Large intestine (tissue), 3 donors: ENCODE measurements at regions not wholly inside any gene's neighbourhood (a gene's known extent, or its start where the extent isn't known, plus 50 kb on each side); places are given as distances from the start of the nearest gene placed in this dataset.

ENCODE experiments used
- DNase-seq, 2 donors: peaks; one replicate each; pipeline versions ENCODE4 v3.0.0 to v3.0.0-alpha.2; 2013
- H3K27ac ChIP-seq: one replicate; pipeline ENCODE4 v1.5.1; 2013; ENCODE audit warnings: low read length
- H3K27me3 ChIP-seq: 2 replicates; pipeline ENCODE4 v1.6.1; 2013; ENCODE audit warnings: low read length; ENCODE audit not compliant: control insufficient read depth, insufficient read depth
- H3K36me3 ChIP-seq: 2 replicates; pipeline ENCODE4 v1.6.1; 2013; ENCODE audit warnings: low read length; ENCODE audit not compliant: control insufficient read depth, insufficient read depth
- H3K4me1 ChIP-seq: one replicate; pipeline ENCODE4 v1.6.1; 2013; ENCODE audit warnings: low read length; ENCODE audit not compliant: control insufficient read depth, insufficient read depth
- H3K4me3 ChIP-seq: one replicate; pipeline ENCODE4 v1.5.1; 2013; ENCODE audit warnings: low read length
- H3K9me3 ChIP-seq: one replicate; pipeline ENCODE4 v1.6.1; 2013; ENCODE audit warnings: mild to moderate bottlenecking, low read depth, low read length, moderate library complexity; ENCODE audit not compliant: control insufficient read depth
- WGBS: methylation state at CpG from one replicate; pipeline ENCODE4 v1.1.5; 2013; ENCODE audit warnings: low lambda C conversion rate; ENCODE audit not compliant: insufficient coverage; 5-methylcytosine and 5-hydroxymethylcytosine counted together

DNA sequence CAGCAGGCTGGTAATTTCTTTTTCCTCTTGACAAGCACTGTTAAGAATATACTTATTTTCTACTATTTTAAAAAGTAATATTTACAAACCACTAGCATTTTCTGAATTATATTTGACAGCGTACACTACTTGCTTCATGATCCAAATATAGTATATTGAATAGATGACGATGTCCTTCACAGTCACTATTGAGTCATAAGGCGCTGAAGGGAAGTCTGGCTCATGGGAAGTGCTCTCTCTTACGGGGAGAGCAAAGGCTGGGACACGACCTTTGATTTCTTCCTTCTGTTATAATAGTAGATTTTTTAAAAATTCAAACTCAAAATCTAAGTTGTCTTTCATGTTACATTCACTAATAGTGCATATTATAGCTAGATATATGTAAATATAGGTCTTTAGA is 357.1 kb downstream of the SOCS6 start:
- no peak overlapping the region for H3K27ac ChIP-seq
- WGBS: 60% methylated on average over 1 of the region's 5 CpGs
- H3K4me3 ChIP-seq: no peak overlapping the region
- H3K4me1 ChIP-seq: no peaks in the 10 kb centered on the region
- H3K36me3 ChIP-seq: no peaks in the 10 kb centered on the region
- peaks cover 3% of the 10 kb centered on the region for H3K9me3 ChIP-seq
- no peak for DNase-seq
- no peaks in the 10 kb centered on the region for H3K27me3 ChIP-seq

DNA sequence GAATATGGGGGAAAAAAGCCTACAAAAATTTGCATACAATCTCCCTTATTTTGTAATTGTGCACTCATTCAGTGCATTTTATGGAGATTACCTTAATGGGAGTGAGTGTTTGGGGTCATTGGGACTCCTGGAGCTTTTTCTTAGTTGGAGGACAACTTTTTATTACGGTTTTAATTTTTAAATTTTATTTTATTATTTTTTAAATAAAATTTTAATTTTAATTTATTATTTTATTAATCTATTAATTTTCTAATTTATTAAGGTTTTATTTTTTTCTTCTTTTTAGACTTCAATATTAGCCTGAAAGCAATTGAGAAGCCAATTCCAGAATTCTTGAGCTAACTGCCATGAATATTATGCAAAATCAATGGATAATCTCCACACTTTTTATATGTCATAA is 355.0 kb downstream of the SOCS6 start:
- Histone ChIP-seq H3K4me1 (no peaks in the 10 kb centered on the region), H3K36me3 (no peaks in the 10 kb centered on the region), H3K27ac (no peak overlapping the region), H3K27me3 (no peaks in the 10 kb centered on the region), H3K4me3 (no peak overlapping the region), H3K9me3 (no peaks in the 10 kb centered on the region)
- 91% methylated on average over 1 of the region's 1 CpG for WGBS
- no peak for DNase-seq

DNA sequence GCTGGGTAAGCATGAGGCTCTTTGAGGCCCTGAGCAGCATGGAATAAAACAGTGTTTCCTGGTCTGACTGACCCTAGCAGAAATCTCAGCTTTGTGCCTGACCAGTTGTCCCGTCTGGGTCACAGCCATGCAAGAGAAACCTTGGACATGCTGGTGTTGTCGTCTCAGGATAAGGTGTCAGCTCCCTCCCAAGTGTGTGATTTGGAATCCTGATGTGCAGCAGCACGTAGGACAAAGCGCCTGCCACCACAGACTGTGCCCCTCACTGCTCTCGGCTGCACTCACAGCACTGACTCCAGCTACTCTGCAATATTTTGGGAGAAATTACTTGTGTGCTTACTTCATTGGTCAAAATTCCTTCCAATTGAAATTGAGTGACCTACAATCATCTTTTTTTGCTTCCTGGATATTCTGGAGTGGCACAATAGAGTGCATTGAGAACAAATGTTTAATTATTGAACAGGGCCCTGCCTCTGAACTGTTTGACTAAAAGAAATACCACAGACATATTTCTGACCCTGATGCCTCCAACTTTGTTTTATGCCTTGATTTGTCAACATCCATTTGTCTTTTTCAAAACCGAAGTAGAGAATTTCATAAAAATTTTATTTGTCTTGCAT is 352.4 kb downstream of the SOCS6 start:
- no peaks in the 10 kb centered on the region for H3K27me3 ChIP-seq
- no peaks in the 10 kb centered on the region for H3K36me3 ChIP-seq
- H3K27ac ChIP-seq: no peak overlapping the region
- no peaks in the 10 kb centered on the region for H3K4me1 ChIP-seq
- H3K4me3 ChIP-seq: no peak overlapping the region
- H3K9me3 ChIP-seq: no peaks in the 10 kb centered on the region
- DNase-seq: no peak
- WGBS: 50% methylated on average over 1 of the region's 6 CpGs

DNA sequence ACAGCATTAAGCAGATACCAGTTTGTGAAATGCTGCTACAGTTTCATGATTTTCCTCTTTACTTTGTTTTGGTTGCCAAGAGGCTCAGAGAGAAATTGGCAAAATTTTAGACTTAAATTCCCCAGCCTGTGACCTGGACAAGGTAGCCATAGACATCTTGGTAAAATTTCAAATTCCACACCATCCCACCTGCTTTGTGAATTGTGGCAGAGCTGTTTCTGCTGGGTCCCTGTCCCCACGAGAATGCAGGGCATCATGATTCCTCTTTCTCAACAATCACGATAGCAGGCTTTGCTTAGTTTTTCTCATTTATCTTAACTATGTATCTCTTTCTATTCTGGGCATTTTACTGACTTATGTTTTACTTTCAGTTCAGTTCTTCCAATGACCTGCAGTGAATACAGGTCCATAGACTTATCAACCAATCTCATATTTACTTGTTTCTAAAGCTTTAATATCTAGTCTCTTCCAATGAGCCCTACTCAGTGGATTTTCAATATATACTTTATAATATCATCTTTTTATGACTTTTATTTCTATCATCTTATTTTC is 351.6 kb downstream of the SOCS6 start:
- H3K27me3 ChIP-seq: no peaks in the 10 kb centered on the region

DNA sequence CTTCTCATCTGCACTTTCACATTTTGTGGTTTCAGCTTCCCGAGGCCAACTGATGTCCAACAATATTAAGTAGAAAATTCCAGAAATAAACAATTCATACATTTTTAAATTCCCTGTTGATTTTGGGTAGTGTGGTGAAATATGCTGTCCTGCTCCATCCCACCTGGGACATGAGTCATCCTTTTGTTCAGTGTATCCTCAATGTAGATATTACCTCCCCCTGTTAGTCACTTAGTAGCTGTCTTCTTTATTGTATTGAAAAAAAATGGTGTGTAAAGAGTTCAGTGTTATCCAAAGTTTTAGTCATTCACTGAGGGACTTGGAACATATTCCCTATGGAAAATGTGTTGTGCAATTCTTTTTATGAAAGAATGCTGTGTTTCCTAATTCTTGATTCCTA is 348.1 kb downstream of the SOCS6 start:
- no peaks in the 10 kb centered on the region for H3K4me1 ChIP-seq
- H3K27ac ChIP-seq: no peak overlapping the region
- WGBS: no CpG with 5 or more reads among the region's 1 CpG
- H3K36me3 ChIP-seq: no peaks in the 10 kb centered on the region
- H3K9me3 ChIP-seq: no peaks in the 10 kb centered on the region
- H3K27me3 ChIP-seq: no peaks in the 10 kb centered on the region
- H3K4me3 ChIP-seq: no peak overlapping the region
- no peak for DNase-seq

More for the DNA sequence above, 351.6 kb downstream of the SOCS6 start:
- 74% methylated on average over 2 of the region's 2 CpGs for WGBS
- Histone ChIP-seq H3K4me3 (no peak overlapping the region), H3K4me1 (no peaks in the 10 kb centered on the region), H3K36me3 (no peaks in the 10 kb centered on the region), H3K27ac (no peak overlapping the region), H3K9me3 (no peaks in the 10 kb centered on the region)
- DNase-seq: no peak

DNA sequence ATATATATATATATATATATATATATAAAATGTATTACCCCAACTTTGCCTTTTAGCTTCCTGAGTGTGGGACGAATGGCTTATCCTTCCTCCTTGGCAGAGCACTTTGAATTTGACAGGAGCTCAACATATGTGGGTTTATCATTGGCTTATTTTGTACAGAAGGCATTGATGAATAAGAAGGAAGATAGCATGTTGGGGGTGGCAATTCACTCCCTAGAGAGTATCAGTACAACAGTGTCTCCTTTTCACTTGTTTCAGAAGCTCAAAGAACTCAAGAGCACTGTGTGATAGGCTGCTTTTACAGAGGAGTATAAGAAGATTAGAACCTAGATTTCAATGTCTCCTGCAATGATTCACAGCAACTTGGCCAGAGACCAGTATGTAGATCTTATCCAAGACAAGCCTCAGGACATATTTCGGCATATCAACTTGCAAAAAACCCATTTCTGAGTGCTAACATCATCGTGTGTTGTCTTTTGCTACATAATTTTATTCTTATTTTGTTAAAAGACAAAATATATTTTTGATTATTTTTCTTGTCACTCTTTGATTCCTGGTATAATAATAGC is 345.8 kb downstream of the SOCS6 start:
- Histone ChIP-seq H3K9me3 (no peaks in the 10 kb centered on the region), H3K27me3 (no peaks in the 10 kb centered on the region), H3K36me3 (no peaks in the 10 kb centered on the region), H3K4me1 (no peaks in the 10 kb centered on the region), H3K4me3 (no peak overlapping the region), H3K27ac (no peak overlapping the region)
- no peak for DNase-seq
- WGBS: 87% methylated on average over 2 of the region's 3 CpGs

DNA sequence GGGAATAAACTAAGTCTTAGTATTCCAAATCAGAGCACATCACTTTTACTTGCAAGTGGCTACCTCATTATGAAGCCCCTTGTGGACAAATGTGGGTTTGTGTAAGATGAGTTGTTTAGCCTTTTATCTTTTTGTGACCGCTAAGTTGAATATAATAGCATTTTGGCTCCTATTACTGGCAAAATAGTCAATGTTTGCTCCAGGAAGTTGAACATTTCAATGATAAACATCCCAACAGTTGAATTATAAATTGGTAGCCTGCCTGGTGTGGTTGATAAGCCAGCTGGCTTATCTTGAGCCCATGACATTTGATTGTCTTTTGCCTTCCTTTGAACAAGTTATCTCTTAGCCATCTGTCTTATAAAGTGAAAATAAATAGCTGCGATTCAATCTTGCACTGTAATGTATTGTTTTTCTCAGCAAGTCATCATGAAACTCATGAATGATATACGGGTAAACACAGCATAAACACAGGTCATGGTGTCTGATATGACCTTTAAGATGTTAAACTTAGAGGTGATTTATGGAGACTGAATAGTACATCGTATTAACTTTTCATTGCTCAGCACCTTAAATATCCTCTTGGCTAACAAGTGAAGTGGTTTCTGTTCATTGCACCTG is 338.4 kb downstream of the SOCS6 start:
- no peak for DNase-seq
- WGBS: no CpG with 5 or more reads among the region's 4 CpGs
- Histone ChIP-seq H3K4me1 (no peaks in the 10 kb centered on the region), H3K27ac (no peak overlapping the region), H3K27me3 (no peaks in the 10 kb centered on the region), H3K9me3 (no peaks in the 10 kb centered on the region), H3K4me3 (no peak overlapping the region), H3K36me3 (no peaks in the 10 kb centered on the region)

DNA sequence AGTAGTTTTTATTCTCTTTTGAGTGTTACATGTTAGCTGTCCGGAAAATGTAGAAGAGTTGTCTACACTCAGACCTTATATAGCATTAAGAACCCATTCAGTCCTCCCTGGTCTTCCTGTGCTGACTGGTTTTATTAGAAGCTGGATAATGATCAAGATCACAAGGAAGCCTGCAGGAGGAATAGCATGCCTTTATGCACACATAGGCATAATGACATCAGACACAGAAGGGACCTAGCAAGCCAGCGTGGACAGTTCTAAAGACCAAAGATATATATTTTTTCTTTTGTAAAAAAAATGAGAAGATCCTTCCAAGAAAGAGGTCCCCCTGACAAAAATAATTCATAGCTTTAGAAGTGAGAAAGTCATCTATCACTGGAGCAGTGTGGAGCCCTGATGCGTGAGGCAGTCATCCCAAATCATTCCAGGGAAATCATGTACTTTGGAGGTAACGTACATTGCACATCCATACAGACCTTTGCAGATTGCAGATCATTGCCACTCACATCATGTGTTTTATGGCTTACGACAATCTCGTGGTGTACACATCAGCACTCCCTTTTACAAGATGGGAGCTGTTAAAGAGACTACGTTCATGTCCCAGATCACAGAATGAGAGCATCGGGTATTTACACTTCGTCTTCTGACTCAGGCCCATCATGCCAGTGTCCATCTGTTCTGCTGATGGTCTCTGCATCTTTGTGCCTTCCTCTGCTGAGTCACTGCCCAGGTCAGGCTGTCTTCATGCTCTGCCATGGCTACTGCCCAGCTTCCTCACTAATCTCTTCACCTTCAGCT is 334.0 kb downstream of the SOCS6 start:
- no CpG with 5 or more reads among the region's 9 CpGs for WGBS
- Histone ChIP-seq H3K27me3 (no peaks in the 10 kb centered on the region), H3K27ac (no peak overlapping the region), H3K4me1 (no peaks in the 10 kb centered on the region), H3K9me3 (no peaks in the 10 kb centered on the region), H3K36me3 (no peaks in the 10 kb centered on the region), H3K4me3 (no peak overlapping the region)
- DNase-seq: no peak

DNA sequence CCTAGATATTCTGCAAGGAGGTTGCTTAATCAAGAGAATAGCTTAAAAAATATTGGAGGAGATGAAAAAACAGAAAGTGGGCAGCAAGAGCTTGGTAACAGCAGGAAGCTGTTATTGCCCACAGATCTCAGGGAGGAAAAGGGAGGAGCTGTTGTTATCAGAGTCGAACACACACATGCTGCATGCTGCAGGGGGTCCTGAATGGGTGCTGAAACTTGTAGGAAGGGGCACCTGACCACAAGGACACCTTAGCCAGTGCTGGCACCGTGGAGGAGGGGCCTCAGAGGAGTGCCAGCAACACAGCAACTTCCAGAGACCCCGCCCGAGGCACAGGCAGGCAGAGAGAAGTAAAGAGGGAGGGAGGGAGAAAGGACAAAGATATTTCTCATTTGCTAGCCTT is 332.9 kb downstream of the SOCS6 start:
- no peak for DNase-seq
- H3K27ac ChIP-seq: no peak overlapping the region
- H3K4me1 ChIP-seq: no peaks in the 10 kb centered on the region
- no peaks in the 10 kb centered on the region for H3K9me3 ChIP-seq
- H3K27me3 ChIP-seq: no peaks in the 10 kb centered on the region
- H3K36me3 ChIP-seq: no peaks in the 10 kb centered on the region
- WGBS: no CpG with 5 or more reads among the region's 4 CpGs
- no peak overlapping the region for H3K4me3 ChIP-seq

DNA sequence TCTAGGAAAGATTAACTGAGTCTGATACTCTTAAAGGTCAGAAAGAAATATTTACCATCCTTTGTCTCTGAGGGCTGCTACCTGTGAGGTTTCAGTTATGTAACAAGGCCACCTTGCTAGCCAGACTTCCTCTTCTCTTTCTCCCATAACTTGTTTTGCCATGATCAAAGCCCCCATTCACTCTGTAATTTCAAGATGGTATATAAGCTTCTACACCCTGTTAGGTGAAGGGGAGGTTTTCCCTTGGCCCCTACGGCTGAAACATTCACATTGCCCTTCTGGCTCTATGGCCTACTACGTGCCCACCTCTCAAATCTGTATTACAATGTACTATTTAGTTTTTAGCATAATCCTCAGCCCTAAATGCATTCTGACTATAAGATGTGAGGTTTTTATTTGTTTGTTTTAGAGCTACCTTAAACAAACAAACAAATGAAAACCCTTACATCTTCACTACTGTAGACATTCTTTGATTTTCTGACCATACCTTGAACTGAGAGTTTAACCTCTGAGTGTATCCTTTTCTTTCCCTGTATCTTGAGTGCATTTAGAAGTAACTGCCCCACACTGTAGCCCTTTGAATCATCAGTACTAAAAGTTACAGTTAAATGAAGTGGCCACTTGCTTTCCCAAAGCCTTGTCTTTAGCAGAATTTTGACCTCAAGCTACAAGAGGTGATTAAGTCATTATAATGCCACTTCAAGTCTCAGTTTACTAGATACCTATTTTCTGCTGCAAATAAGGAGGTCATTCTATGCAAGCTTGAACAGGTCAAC is 332.2 kb downstream of the SOCS6 start:
- Histone ChIP-seq H3K27ac (no peak overlapping the region), H3K27me3 (no peaks in the 10 kb centered on the region), H3K4me3 (no peak overlapping the region), H3K4me1 (no peaks in the 10 kb centered on the region), H3K36me3 (no peaks in the 10 kb centered on the region), H3K9me3 (no peaks in the 10 kb centered on the region)
- WGBS: no CpG with 5 or more reads among the region's 2 CpGs
- DNase-seq: no peak
